ENCODE measurements at regions not wholly inside any gene's neighbourhood (a gene's known extent, or its start where the extent isn't known, plus 50 kb on each side); places are given as distances from the start of the nearest gene placed in this dataset.
A peak's percentile ranks its signal among the peaks of the same experiment; 100 is the strongest.
"Not testable (repeated sequence)": the region's sequence is repeated elsewhere in the genome, so short reads cannot be mapped to it uniquely, and the experiment has no call there.

- Histone ChIP-seq H3K27ac (peak overlapping the region in 1 of 2 donors; percentile 11), H3K36me3 (no peaks in the 10 kb centered on the region), H3K4me1 (no peaks in the 10 kb centered on the region), H3K4me3 (no peak overlapping the region), H3K9me3 (no peaks in the 10 kb centered on the region), H3K27me3 (no peaks in the 10 kb centered on the region)
- TF ChIP-seq POLR2A (IDR thresholded peaks at IDR 0.05) (no peak), CTCF (IDR thresholded peaks at IDR 0.05) (no peak), POLR2AphosphoS5 (IDR thresholded peaks at IDR 0.05) (no peak)
- intact Hi-C loops (cut with DNase I; ENCODE audit: low total_unique reads), result no loop called here
- DNase-seq (ENCODE audit: low spot score in 2 of 2), result no peak
Measured at GRCh38 chr20:17866234-17867001, 102.2 kb downstream of the SNX5 start.

- DNase-seq (ENCODE audit: low spot score in 2 of 2), result no peak
- intact Hi-C loops (cut with DNase I; ENCODE audit: low total_unique reads), result no loop called here
- TF ChIP-seq CTCF (IDR thresholded peaks at IDR 0.05) (no peak), POLR2AphosphoS5 (IDR thresholded peaks at IDR 0.05) (peak in 2 of 3 donors; percentile 12 to 54)
- no peak overlapping the region for H3K4me3 ChIP-seq
- H3K4me1 ChIP-seq, result peaks cover 0 to 7% of the 10 kb centered on the region in 2 donors
- peak overlapping the region in 1 of 2 donors; percentile 1 for H3K27ac ChIP-seq
- no peaks in the 10 kb centered on the region for H3K36me3 ChIP-seq
- no peaks in the 10 kb centered on the region for H3K9me3 ChIP-seq
- H3K27me3 ChIP-seq, result no peaks in the 10 kb centered on the region
Measured at GRCh38 chr20:17863577-17864292, 104.9 kb downstream of the SNX5 start.

GRCh38 chr20:17863209-17863576, 105.4 kb downstream of the SNX5 start:
- Histone ChIP-seq H3K36me3 (no peaks in the 10 kb centered on the region), H3K4me3 (no peak overlapping the region), H3K4me1 (peaks cover 0 to 7% of the 10 kb centered on the region in 2 donors), H3K27me3 (no peaks in the 10 kb centered on the region), H3K9me3 (no peaks in the 10 kb centered on the region), H3K27ac (peak overlapping the region in 1 of 2 donors; percentile 1)
- DNase-seq (ENCODE audit: low spot score in 2 of 2), result no peak
- TF ChIP-seq POLR2A (IDR thresholded peaks at IDR 0.05), result no peak
- no peak for TF ChIP-seq CTCF (IDR thresholded peaks at IDR 0.05)
- no peak for TF ChIP-seq POLR2AphosphoS5 (IDR thresholded peaks at IDR 0.05)
- intact Hi-C loops (cut with DNase I; ENCODE audit: low total_unique reads), result no loop called here

GRCh38 chr20:17862171-17862570, 106.4 kb downstream of the SNX5 start:
- Histone ChIP-seq H3K4me1 (peaks cover 0 to 7% of the 10 kb centered on the region in 2 donors), H3K9me3 (no peaks in the 10 kb centered on the region), H3K27ac (no peak overlapping the region), H3K36me3 (no peaks in the 10 kb centered on the region), H3K4me3 (no peak overlapping the region), H3K27me3 (no peaks in the 10 kb centered on the region)
- TF ChIP-seq POLR2A (IDR thresholded peaks at IDR 0.05) (no peak), CTCF (IDR thresholded peaks at IDR 0.05) (no peak), POLR2AphosphoS5 (IDR thresholded peaks at IDR 0.05) (no peak)
- intact Hi-C loops (cut with DNase I; ENCODE audit: low total_unique reads), result no loop called here
- DNase-seq (ENCODE audit: low spot score in 2 of 2), result no peak

- H3K27me3 ChIP-seq; H3K36me3 ChIP-seq; H3K4me3 ChIP-seq; H3K27ac ChIP-seq; intact Hi-C loops (cut with DNase I; ENCODE audit: low total_unique reads); H3K9me3 ChIP-seq; H3K4me1 ChIP-seq; DNase-seq (ENCODE audit: low spot score in 2 of 2): not testable (repeated sequence)
Measured at GRCh38 chr20:17861620-17862019, 107.0 kb downstream of the SNX5 start.

Measured in breast epithelium (tissue), 4 donors.